BE2C (cell line): ENCODE measurements at regions not wholly inside any gene's neighbourhood (a gene's known extent, or its start where the extent isn't known, plus 50 kb on each side); places are given as distances from the start of the nearest gene placed in this dataset.

Experiments used
- DNase-seq: peaks from one replicate; pipeline ENCODE4 v3.0.0-alpha.2; 2020
- H3K27me3 ChIP-seq: fragments of 250-450 bp; sonication (Bioruptor Pico); 2 replicates; pipeline ENCODE4 v1.5.1; 2020; ENCODE audit warnings: mild to moderate bottlenecking
- H3K36me3 ChIP-seq: fragments of 250-450 bp; sonication (Bioruptor Pico); 2 replicates; pipeline ENCODE4 v1.5.1; 2020; ENCODE audit warnings: mild to moderate bottlenecking
- H3K4me1 ChIP-seq: fragments of 250-450 bp; sonication (Bioruptor Pico); 2 replicates; pipeline ENCODE4 v1.5.1; 2020
- H3K4me3 ChIP-seq: 2 replicates; pipeline ENCODE4 v1.5.1; 2011; ENCODE audit warnings: low read depth, low read length
- H3K9me3 ChIP-seq: fragments of 250-450 bp; sonication (Bioruptor Pico); 2 replicates; pipeline ENCODE4 v1.5.1; 2020
- TF ChIP-seq, protein P1 (sequence below): IDR thresholded peaks from 2 replicates; pipeline ENCODE4 v1.5.1; 2012; ENCODE audit warnings: mild to moderate bottlenecking, low read depth, low read length

DNA sequence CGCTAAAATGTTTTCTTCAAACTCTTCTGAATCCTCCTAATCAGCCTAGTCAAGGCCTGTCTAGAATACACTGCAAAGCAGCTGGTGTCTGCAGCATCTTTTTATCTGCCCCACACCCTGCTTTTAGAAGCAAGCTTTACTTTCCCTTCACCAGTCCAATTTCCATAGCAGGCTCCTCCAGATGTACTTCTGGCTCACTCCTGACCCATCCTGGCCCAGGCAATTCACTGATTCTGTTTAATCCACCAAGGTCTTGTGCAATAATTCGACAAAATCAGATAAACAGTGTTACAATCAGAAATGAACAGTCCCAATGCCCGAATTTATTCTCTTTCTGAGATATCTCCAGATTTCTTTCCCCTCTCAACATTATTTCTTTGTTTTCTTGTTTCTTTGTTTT lies 415.2 kb upstream of the SGCG start:
- no peaks in the 10 kb centered on the region for H3K27me3 ChIP-seq
- no peaks in the 10 kb centered on the region for H3K9me3 ChIP-seq
- H3K36me3 ChIP-seq, result no peaks in the 10 kb centered on the region
- no peak overlapping the region for H3K4me3 ChIP-seq
- TF ChIP-seq, protein P1, sequence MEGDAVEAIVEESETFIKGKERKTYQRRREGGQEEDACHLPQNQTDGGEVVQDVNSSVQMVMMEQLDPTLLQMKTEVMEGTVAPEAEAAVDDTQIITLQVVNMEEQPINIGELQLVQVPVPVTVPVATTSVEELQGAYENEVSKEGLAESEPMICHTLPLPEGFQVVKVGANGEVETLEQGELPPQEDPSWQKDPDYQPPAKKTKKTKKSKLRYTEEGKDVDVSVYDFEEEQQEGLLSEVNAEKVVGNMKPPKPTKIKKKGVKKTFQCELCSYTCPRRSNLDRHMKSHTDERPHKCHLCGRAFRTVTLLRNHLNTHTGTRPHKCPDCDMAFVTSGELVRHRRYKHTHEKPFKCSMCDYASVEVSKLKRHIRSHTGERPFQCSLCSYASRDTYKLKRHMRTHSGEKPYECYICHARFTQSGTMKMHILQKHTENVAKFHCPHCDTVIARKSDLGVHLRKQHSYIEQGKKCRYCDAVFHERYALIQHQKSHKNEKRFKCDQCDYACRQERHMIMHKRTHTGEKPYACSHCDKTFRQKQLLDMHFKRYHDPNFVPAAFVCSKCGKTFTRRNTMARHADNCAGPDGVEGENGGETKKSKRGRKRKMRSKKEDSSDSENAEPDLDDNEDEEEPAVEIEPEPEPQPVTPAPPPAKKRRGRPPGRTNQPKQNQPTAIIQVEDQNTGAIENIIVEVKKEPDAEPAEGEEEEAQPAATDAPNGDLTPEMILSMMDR, result no peak
- no peaks in the 10 kb centered on the region for H3K4me1 ChIP-seq
- DNase-seq, result no peak

DNA sequence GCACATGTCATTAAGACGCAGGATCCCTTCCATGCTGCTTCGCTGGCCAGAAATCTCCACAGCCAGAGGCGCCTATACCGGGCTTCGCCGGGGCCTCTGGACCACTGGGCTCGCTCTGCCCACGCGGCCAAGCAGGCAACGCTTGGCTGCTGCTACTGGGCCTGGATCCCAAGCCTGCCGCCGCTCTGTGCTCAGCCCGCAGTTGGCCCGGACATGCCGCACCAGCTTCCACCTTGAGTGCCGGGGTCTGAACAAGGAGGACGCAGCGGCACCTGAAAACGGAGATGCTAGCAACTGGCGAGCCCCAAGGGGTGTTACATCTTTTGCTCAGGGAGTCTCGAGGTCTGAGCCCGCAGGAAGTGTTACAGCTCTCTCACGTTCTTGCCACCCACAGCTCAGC lies 409.9 kb upstream of the SGCG start:
- Histone ChIP-seq H3K9me3 (no peaks in the 10 kb centered on the region), H3K27me3 (no peaks in the 10 kb centered on the region), H3K4me3 (no peak overlapping the region), H3K36me3 (no peaks in the 10 kb centered on the region), H3K4me1 (no peaks in the 10 kb centered on the region)
- no peak for DNase-seq
- TF ChIP-seq, protein P1, result no peak

DNA sequence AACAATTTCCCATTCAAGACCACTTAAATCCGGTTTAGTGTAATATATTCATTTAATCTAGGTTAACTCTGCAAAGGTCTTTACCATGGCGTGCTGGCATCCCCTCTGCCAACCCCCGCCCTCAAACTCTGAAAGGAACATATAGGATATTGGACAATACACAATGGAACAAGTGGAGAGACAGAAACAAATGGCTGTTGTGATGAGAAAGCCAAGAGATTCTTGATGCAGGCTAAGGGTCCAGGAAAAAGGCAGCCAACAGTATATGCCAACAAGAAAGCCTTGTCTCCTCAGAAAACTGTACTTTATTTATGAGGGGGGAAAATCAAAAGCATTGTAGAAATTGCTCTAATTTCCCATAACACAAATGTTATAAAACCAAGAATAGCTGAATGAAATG lies 407.3 kb upstream of the SGCG start:
- TF ChIP-seq, protein P1, result no peak
- H3K4me1 ChIP-seq, result no peaks in the 10 kb centered on the region
- no peaks in the 10 kb centered on the region for H3K9me3 ChIP-seq
- no peak for DNase-seq
- H3K4me3 ChIP-seq, result no peak overlapping the region
- H3K27me3 ChIP-seq, result no peaks in the 10 kb centered on the region
- no peaks in the 10 kb centered on the region for H3K36me3 ChIP-seq

DNA sequence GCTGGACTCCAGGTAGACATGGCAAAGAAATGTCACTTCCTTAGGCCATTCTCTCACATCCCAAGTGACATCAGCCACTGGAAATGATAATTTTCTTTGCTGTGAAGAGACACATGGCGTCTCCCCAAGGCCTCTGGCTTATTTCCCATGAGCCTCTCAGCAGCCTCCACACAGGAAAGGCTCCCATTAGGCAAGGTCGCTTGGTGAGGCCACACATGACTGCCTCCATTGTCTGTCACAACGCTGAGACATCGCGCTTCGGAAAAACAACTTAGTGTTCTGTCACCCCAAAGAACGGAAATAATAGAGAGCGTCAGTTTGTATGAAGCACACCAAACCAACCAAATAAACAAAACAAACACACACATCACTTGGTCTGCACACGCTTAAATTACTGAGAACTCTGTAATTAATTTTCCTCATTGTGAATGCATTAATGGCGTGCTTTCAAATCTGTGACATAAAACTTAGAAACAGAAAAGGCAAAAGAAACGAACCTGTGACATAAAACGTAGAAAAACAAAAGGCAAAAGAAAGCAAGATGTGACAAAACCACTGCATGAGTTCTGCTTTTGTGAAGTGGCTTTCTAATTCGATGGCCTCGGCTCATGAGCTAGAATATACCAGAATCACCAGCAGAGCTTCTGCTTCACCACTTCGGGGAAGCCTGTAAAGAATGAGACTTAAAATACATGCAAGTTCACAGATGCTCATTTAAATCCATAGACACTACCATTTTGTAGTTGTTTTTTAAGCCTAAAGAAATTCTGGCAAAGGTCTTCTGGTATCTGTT lies 404.2 kb upstream of the SGCG start:
- Histone ChIP-seq H3K4me1 (no peaks in the 10 kb centered on the region), H3K4me3 (no peak overlapping the region), H3K9me3 (no peaks in the 10 kb centered on the region), H3K27me3 (no peaks in the 10 kb centered on the region), H3K36me3 (no peaks in the 10 kb centered on the region)
- no peak for DNase-seq
- TF ChIP-seq, protein P1, result no peak

DNA sequence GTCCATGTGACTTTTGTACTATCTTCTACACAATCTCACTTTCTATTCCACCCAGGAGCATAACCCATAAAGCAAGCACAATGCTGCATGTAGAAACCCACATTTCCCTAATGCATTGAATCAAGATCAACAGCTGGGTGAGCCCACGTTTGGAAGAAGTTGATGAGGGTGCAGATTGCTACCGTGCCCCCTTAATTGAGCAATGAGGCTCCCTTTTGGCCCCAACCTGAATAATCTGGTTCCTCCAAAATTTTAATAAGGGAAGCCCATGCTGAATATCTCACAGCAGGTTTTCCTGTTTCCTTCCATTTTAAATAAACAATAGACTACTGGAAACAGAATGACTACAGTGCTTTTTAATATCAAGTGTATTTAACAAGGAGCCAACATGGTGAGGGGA lies 403.6 kb upstream of the SGCG start:
- DNase-seq, result no peak
- no peak overlapping the region for H3K4me3 ChIP-seq
- no peaks in the 10 kb centered on the region for H3K9me3 ChIP-seq
- H3K27me3 ChIP-seq, result no peaks in the 10 kb centered on the region
- H3K36me3 ChIP-seq, result no peaks in the 10 kb centered on the region
- TF ChIP-seq, protein P1, result no peak
- H3K4me1 ChIP-seq, result no peaks in the 10 kb centered on the region

DNA sequence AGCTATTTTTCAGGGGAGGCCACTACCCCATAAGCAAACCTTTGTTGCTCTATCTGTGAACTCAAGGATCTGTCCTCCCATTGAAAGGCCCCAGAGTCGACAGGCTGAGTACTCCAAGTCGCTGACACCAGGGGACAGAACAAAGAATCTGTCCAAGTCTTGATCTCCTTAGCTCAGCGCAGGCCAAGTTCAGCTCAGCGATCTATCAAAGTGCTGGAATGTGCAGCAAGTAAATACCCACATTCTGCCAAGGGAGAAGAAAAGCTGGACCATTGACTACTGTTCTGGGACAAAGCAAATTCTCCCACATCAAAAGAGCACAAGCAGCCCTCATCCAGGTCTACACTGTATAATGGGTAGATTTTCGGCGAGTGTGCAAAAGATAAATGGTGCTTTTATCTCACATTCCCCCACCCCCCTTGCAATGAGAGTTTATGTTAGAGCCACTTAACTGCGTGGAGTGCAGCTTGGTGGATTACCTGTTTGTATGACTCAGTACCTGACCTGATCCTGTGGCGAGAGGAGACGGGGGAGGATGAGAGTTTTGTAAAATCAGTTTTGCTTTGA lies 391.7 kb upstream of the SGCG start:
- no peaks in the 10 kb centered on the region for H3K27me3 ChIP-seq
- no peaks in the 10 kb centered on the region for H3K4me1 ChIP-seq
- DNase-seq, result no peak
- TF ChIP-seq, protein P1, result no peak
- no peaks in the 10 kb centered on the region for H3K36me3 ChIP-seq
- no peaks in the 10 kb centered on the region for H3K9me3 ChIP-seq
- H3K4me3 ChIP-seq, result no peak overlapping the region
